ENCODE measurements at regions not wholly inside any gene's neighbourhood (a gene's known extent, or its start where the extent isn't known, plus 50 kb on each side); places are given as distances from the start of the nearest gene placed in this dataset.

- H3K27ac ChIP-seq (replicated peaks), result no peak overlapping the region
- no peaks in the 10 kb centered on the region for H3K27me3 ChIP-seq (ENCODE audit: insufficient read depth, poor library complexity, severe bottlenecking)
- DNase-seq (ENCODE audit: low read depth in 1 of 2, low spot score in 1 of 2), result no peak
- no peak for TF ChIP-seq CTCF (IDR thresholded peaks at IDR 0.05; ENCODE audit: insufficient read depth, low read length)
- no peak for TF ChIP-seq REST (IDR thresholded peaks at IDR 0.05; ENCODE audit: insufficient replicate concordance, low read depth)
- TF ChIP-seq GABPA (IDR thresholded peaks at IDR 0.05; ENCODE audit: low read depth), result no peak
- no peak for TF ChIP-seq SPI1 (IDR thresholded peaks at IDR 0.05; ENCODE audit: borderline replicate concordance, low read depth)
- TF ChIP-seq POLR2AphosphoS5 (IDR thresholded peaks at IDR 0.05; ENCODE audit: low read depth), result no peak
- H3K4me3 ChIP-seq (replicated peaks; ENCODE audit: insufficient read depth, low read length), result no peak overlapping the region
Observed at GRCh38 chr6:88386167-88386566, 220.0 kb upstream of the CNR1 start.

GRCh38 chr6:88383183-88383582 lies 217.0 kb upstream of the CNR1 start:
- no peak overlapping the region for H3K27ac ChIP-seq (replicated peaks)
- no peak overlapping the region for H3K4me3 ChIP-seq (replicated peaks; ENCODE audit: insufficient read depth, low read length)
- H3K27me3 ChIP-seq (ENCODE audit: insufficient read depth, poor library complexity, severe bottlenecking), result no peaks in the 10 kb centered on the region
- TF ChIP-seq GABPA (IDR thresholded peaks at IDR 0.05; ENCODE audit: low read depth), result no peak
- TF ChIP-seq REST (IDR thresholded peaks at IDR 0.05; ENCODE audit: insufficient replicate concordance, low read depth), result no peak
- TF ChIP-seq SPI1 (IDR thresholded peaks at IDR 0.05; ENCODE audit: borderline replicate concordance, low read depth), result no peak
- TF ChIP-seq POLR2AphosphoS5 (IDR thresholded peaks at IDR 0.05; ENCODE audit: low read depth), result no peak
- no peak for TF ChIP-seq CTCF (IDR thresholded peaks at IDR 0.05; ENCODE audit: insufficient read depth, low read length)
- DNase-seq (ENCODE audit: low read depth in 1 of 2, low spot score in 1 of 2), result no peak

- no peak for TF ChIP-seq REST (IDR thresholded peaks at IDR 0.05; ENCODE audit: insufficient replicate concordance, low read depth)
- TF ChIP-seq CTCF (IDR thresholded peaks at IDR 0.05; ENCODE audit: insufficient read depth, low read length), result no peak
- TF ChIP-seq SPI1 (IDR thresholded peaks at IDR 0.05; ENCODE audit: borderline replicate concordance, low read depth), result no peak
- no peak for TF ChIP-seq GABPA (IDR thresholded peaks at IDR 0.05; ENCODE audit: low read depth)
- no peak for TF ChIP-seq POLR2AphosphoS5 (IDR thresholded peaks at IDR 0.05; ENCODE audit: low read depth)
- DNase-seq (ENCODE audit: low read depth in 1 of 2, low spot score in 1 of 2), result no peak
- no peak overlapping the region for H3K27ac ChIP-seq (replicated peaks)
Observed at GRCh38 chr6:88381289-88381642, 215.1 kb upstream of the CNR1 start.

More at GRCh38 chr6:88381289-88381642, 215.1 kb upstream of the CNR1 start:
- Histone ChIP-seq H3K4me3 (replicated peaks; ENCODE audit: insufficient read depth, low read length) (no peak overlapping the region), H3K27me3 (ENCODE audit: insufficient read depth, poor library complexity, severe bottlenecking) (no peaks in the 10 kb centered on the region)
